ENCODE measurements at regions not wholly inside any gene's neighbourhood (a gene's known extent, or its start where the extent isn't known, plus 50 kb on each side); places are given as distances from the start of the nearest gene placed in this dataset.
"Not testable (repeated sequence)": the region's sequence is repeated elsewhere in the genome, so short reads cannot be mapped to it uniquely, and the experiment has no call there.

- no peak for DNase-seq (ENCODE audit: low spot score)
- TF ChIP-seq CTCF (IDR thresholded peaks at IDR 0.05; ENCODE audit: extremely low read depth, missing control alignments) = no peak
Measured at GRCh38 chr13:65125236-65125635, 2104.9 kb downstream of the PCDH9 start.

GRCh38 chr13:65112531-65112941, 2117.6 kb downstream of the PCDH9 start:
- DNase-seq (ENCODE audit: low spot score) = no peak
- no peak for TF ChIP-seq CTCF (IDR thresholded peaks at IDR 0.05; ENCODE audit: extremely low read depth, missing control alignments)

GRCh38 chr13:65112123-65112522, 2118.0 kb downstream of the PCDH9 start:
- no peak for DNase-seq (ENCODE audit: low spot score)
- TF ChIP-seq CTCF (IDR thresholded peaks at IDR 0.05; ENCODE audit: extremely low read depth, missing control alignments) = no peak

- no peak for DNase-seq (ENCODE audit: low spot score)
- no peak for TF ChIP-seq CTCF (IDR thresholded peaks at IDR 0.05; ENCODE audit: extremely low read depth, missing control alignments)
Measured at GRCh38 chr13:65111223-65111622, 2118.9 kb downstream of the PCDH9 start.

GRCh38 chr13:65104436-65104835, 2125.7 kb downstream of the PCDH9 start:
- not testable (repeated sequence) for DNase-seq (ENCODE audit: low spot score)

GRCh38 chr13:65103351-65103750, 2126.8 kb downstream of the PCDH9 start:
- no peak for DNase-seq (ENCODE audit: low spot score)
- no peak for TF ChIP-seq CTCF (IDR thresholded peaks at IDR 0.05; ENCODE audit: extremely low read depth, missing control alignments)

- DNase-seq (ENCODE audit: low spot score) = no peak
- TF ChIP-seq CTCF (IDR thresholded peaks at IDR 0.05; ENCODE audit: extremely low read depth, missing control alignments) = no peak
Measured at GRCh38 chr13:65095161-65096082, 2134.7 kb downstream of the PCDH9 start.

- TF ChIP-seq CTCF (IDR thresholded peaks at IDR 0.05; ENCODE audit: extremely low read depth, missing control alignments) = no peak
- no peak for DNase-seq (ENCODE audit: low spot score)
Measured at GRCh38 chr13:65093357-65093756, 2136.8 kb downstream of the PCDH9 start.
